ENCODE measurements at regions not wholly inside any gene's neighbourhood (a gene's known extent, or its start where the extent isn't known, plus 50 kb on each side); places are given as distances from the start of the nearest gene placed in this dataset.

GRCh38 chr5:72656756-72657513 lies 149.7 kb upstream of the ZNF366 start:
- TF ChIP-seq POLR2AphosphoS5 (IDR thresholded peaks at IDR 0.05) = no peak
- TF ChIP-seq CTCF (IDR thresholded peaks at IDR 0.05) = no peak

All from gastroesophageal sphincter (tissue), 3 donors.